ENCODE measurements at regions not wholly inside any gene's neighbourhood (a gene's known extent, or its start where the extent isn't known, plus 50 kb on each side); places are given as distances from the start of the nearest gene placed in this dataset.

- Histone ChIP-seq H3K4me1 (ENCODE audit: insufficient read depth) (no peaks in the 10 kb centered on the region), H3K4me3 (ENCODE audit: low read depth, low read length) (no peak overlapping the region), H3K27ac (ENCODE audit: low read depth) (no peak overlapping the region), H3K36me3 (ENCODE audit: insufficient read depth) (no peaks in the 10 kb centered on the region)
- no peak for DNase-seq (ENCODE audit: extremely low spot score)
- WGBS = 91% methylated on average over 1 of the region's 1 CpG
Observed at GRCh38 chr14:44040561-44040960, 466.5 kb downstream of the FSCB start.

GRCh38 chr14:44036248-44036647, 470.8 kb downstream of the FSCB start:
- WGBS = 17% methylated on average over 1 of the region's 1 CpG
- Histone ChIP-seq H3K4me3 (ENCODE audit: low read depth, low read length) (no peak overlapping the region), H3K27ac (ENCODE audit: low read depth) (no peak overlapping the region), H3K4me1 (ENCODE audit: insufficient read depth) (no peaks in the 10 kb centered on the region), H3K36me3 (ENCODE audit: insufficient read depth) (no peaks in the 10 kb centered on the region)
- DNase-seq (ENCODE audit: extremely low spot score) = no peak

GRCh38 chr14:44035707-44036106, 471.4 kb downstream of the FSCB start:
- Histone ChIP-seq H3K4me3 (ENCODE audit: low read depth, low read length) (no peak overlapping the region), H3K27ac (ENCODE audit: low read depth) (no peak overlapping the region), H3K36me3 (ENCODE audit: insufficient read depth) (no peaks in the 10 kb centered on the region), H3K4me1 (ENCODE audit: insufficient read depth) (no peaks in the 10 kb centered on the region)
- WGBS = 45% methylated on average over 2 of the region's 2 CpGs
- no peak for DNase-seq (ENCODE audit: extremely low spot score)

GRCh38 chr14:44030831-44031383, 476.2 kb downstream of the FSCB start:
- H3K4me1 ChIP-seq (ENCODE audit: insufficient read depth) = no peaks in the 10 kb centered on the region
- H3K36me3 ChIP-seq (ENCODE audit: insufficient read depth) = no peaks in the 10 kb centered on the region
- WGBS = 53% methylated on average over 4 of the region's 4 CpGs

GRCh38 chr14:44029933-44030332, 477.1 kb downstream of the FSCB start:
- H3K4me1 ChIP-seq (ENCODE audit: insufficient read depth) = no peaks in the 10 kb centered on the region
- H3K27ac ChIP-seq (ENCODE audit: low read depth) = no peak overlapping the region
- H3K36me3 ChIP-seq (ENCODE audit: insufficient read depth) = no peaks in the 10 kb centered on the region
- DNase-seq (ENCODE audit: extremely low spot score) = no peak
- H3K4me3 ChIP-seq (ENCODE audit: low read depth, low read length) = no peak overlapping the region

More at GRCh38 chr14:44030831-44031383, 476.2 kb downstream of the FSCB start:
- Histone ChIP-seq H3K27ac (ENCODE audit: low read depth) (no peak overlapping the region), H3K4me3 (ENCODE audit: low read depth, low read length) (no peak overlapping the region)
- DNase-seq (ENCODE audit: extremely low spot score) = no peak

- WGBS = 61% methylated on average over 3 of the region's 3 CpGs
- Histone ChIP-seq H3K36me3 (ENCODE audit: insufficient read depth) (no peaks in the 10 kb centered on the region), H3K4me3 (ENCODE audit: low read depth, low read length) (no peak overlapping the region), H3K27ac (ENCODE audit: low read depth) (no peak overlapping the region), H3K4me1 (ENCODE audit: insufficient read depth) (no peaks in the 10 kb centered on the region)
- no peak for DNase-seq (ENCODE audit: extremely low spot score)
Observed at GRCh38 chr14:44027397-44027796, 479.7 kb downstream of the FSCB start.

- H3K36me3 ChIP-seq (ENCODE audit: insufficient read depth) = no peaks in the 10 kb centered on the region
- no peak for DNase-seq (ENCODE audit: extremely low spot score)
- H3K4me3 ChIP-seq (ENCODE audit: low read depth, low read length) = no peak overlapping the region
- H3K4me1 ChIP-seq (ENCODE audit: insufficient read depth) = no peaks in the 10 kb centered on the region
- H3K27ac ChIP-seq (ENCODE audit: low read depth) = no peak overlapping the region
Observed at GRCh38 chr14:44010595-44010994, 496.5 kb downstream of the FSCB start.

- H3K4me1 ChIP-seq (ENCODE audit: insufficient read depth) = no peaks in the 10 kb centered on the region
- 68% methylated on average over 3 of the region's 3 CpGs for WGBS
- no peak for DNase-seq (ENCODE audit: extremely low spot score)
- H3K27ac ChIP-seq (ENCODE audit: low read depth) = no peak overlapping the region
- H3K4me3 ChIP-seq (ENCODE audit: low read depth, low read length) = no peak overlapping the region
- no peaks in the 10 kb centered on the region for H3K36me3 ChIP-seq (ENCODE audit: insufficient read depth)
Observed at GRCh38 chr14:44010071-44010470, 497.0 kb downstream of the FSCB start.

- H3K4me3 ChIP-seq (ENCODE audit: low read depth, low read length) = no peak overlapping the region
- DNase-seq (ENCODE audit: extremely low spot score) = no peak
- H3K27ac ChIP-seq (ENCODE audit: low read depth) = no peak overlapping the region
- no peaks in the 10 kb centered on the region for H3K4me1 ChIP-seq (ENCODE audit: insufficient read depth)
- WGBS = 30% methylated on average over 1 of the region's 1 CpG
- no peaks in the 10 kb centered on the region for H3K36me3 ChIP-seq (ENCODE audit: insufficient read depth)
Observed at GRCh38 chr14:44009642-44010041, 497.4 kb downstream of the FSCB start.

GRCh38 chr14:43988989-43989388, 518.1 kb downstream of the FSCB start:
- Histone ChIP-seq H3K36me3 (ENCODE audit: insufficient read depth) (no peaks in the 10 kb centered on the region), H3K4me1 (ENCODE audit: insufficient read depth) (no peaks in the 10 kb centered on the region), H3K4me3 (ENCODE audit: low read depth, low read length) (no peak overlapping the region), H3K27ac (ENCODE audit: low read depth) (no peak overlapping the region)
- no peak for DNase-seq (ENCODE audit: extremely low spot score)

GRCh38 chr14:43983721-43984120, 523.4 kb downstream of the FSCB start:
- WGBS = 88% methylated on average over 8 of the region's 8 CpGs
- H3K4me1 ChIP-seq (ENCODE audit: insufficient read depth) = no peaks in the 10 kb centered on the region
- H3K4me3 ChIP-seq (ENCODE audit: low read depth, low read length) = no peak overlapping the region
- H3K27ac ChIP-seq (ENCODE audit: low read depth) = no peak overlapping the region
- no peaks in the 10 kb centered on the region for H3K36me3 ChIP-seq (ENCODE audit: insufficient read depth)
- no peak for DNase-seq (ENCODE audit: extremely low spot score)

GRCh38 chr14:43981135-43981768, 525.8 kb downstream of the FSCB start:
- H3K36me3 ChIP-seq (ENCODE audit: insufficient read depth) = no peaks in the 10 kb centered on the region
- DNase-seq (ENCODE audit: extremely low spot score) = no peak
- no peaks in the 10 kb centered on the region for H3K4me1 ChIP-seq (ENCODE audit: insufficient read depth)
- no peak overlapping the region for H3K27ac ChIP-seq (ENCODE audit: low read depth)
- WGBS = 46% methylated on average over 3 of the region's 3 CpGs
- H3K4me3 ChIP-seq (ENCODE audit: low read depth, low read length) = no peak overlapping the region

GRCh38 chr14:43956741-43957140, 550.3 kb downstream of the FSCB start:
- H3K36me3 ChIP-seq (ENCODE audit: insufficient read depth) = no peaks in the 10 kb centered on the region
- H3K4me1 ChIP-seq (ENCODE audit: insufficient read depth) = no peaks in the 10 kb centered on the region
- H3K4me3 ChIP-seq (ENCODE audit: low read depth, low read length) = no peak overlapping the region
- 93% methylated on average over 5 of the region's 5 CpGs for WGBS
- H3K27ac ChIP-seq (ENCODE audit: low read depth) = no peak overlapping the region
- no peak for DNase-seq (ENCODE audit: extremely low spot score)

GRCh38 chr14:43949400-43949799, 557.7 kb downstream of the FSCB start:
- Histone ChIP-seq H3K4me1 (ENCODE audit: insufficient read depth) (no peaks in the 10 kb centered on the region), H3K4me3 (ENCODE audit: low read depth, low read length) (no peak overlapping the region), H3K36me3 (ENCODE audit: insufficient read depth) (no peaks in the 10 kb centered on the region), H3K27ac (ENCODE audit: low read depth) (no peak overlapping the region)
- no peak for DNase-seq (ENCODE audit: extremely low spot score)
- 65% methylated on average over 3 of the region's 3 CpGs for WGBS

GRCh38 chr14:43939836-43940235, 567.2 kb downstream of the FSCB start:
- Histone ChIP-seq H3K27ac (ENCODE audit: low read depth) (no peak overlapping the region), H3K36me3 (ENCODE audit: insufficient read depth) (no peaks in the 10 kb centered on the region), H3K4me3 (ENCODE audit: low read depth, low read length) (no peak overlapping the region), H3K4me1 (ENCODE audit: insufficient read depth) (no peaks in the 10 kb centered on the region)
- WGBS = 86% methylated on average over 11 of the region's 11 CpGs
- DNase-seq (ENCODE audit: extremely low spot score) = no peak
